Liver (tissue), 3 donors: ENCODE measurements at regions not wholly inside any gene's neighbourhood (a gene's known extent, or its start where the extent isn't known, plus 50 kb on each side); places are given as distances from the start of the nearest gene placed in this dataset.

Experiments used
- CTCF ChIP-seq: fragments of 150-350 bp; IDR thresholded peaks from 2 replicates; pipeline ENCODE4 v1.5.1; 2017; ENCODE audit warnings: improper control_type of control experiment, low read depth, low read length; ENCODE audit not compliant: missing input control
- MAX ChIP-seq: IDR thresholded peaks from 2 replicates; pipeline ENCODE4 v1.6.1; 2016; ENCODE audit warnings: antibody characterized with exemption
- REST ChIP-seq: IDR thresholded peaks from 2 replicates; pipeline ENCODE4 v1.6.1; 2016; ENCODE audit warnings: antibody characterized with exemption, mild to moderate bottlenecking
- SP1 ChIP-seq: IDR thresholded peaks from 2 replicates; pipeline ENCODE4 v1.6.1; 2018; ENCODE audit warnings: antibody characterized with exemption, mild to moderate bottlenecking
- TAF1 ChIP-seq: conservative IDR thresholded peaks from 2 replicates; pipeline ENCODE4 v1.6.1; 2016; ENCODE audit warnings: antibody characterized with exemption, mild to moderate bottlenecking
- donor health status: healthy.
- donor health status: healthy.

GRCh38 chr15:97319291-97319690 lies 641.2 kb upstream of the ARRDC4 start:
- no peak for TF ChIP-seq CTCF
- TF ChIP-seq MAX = no peak
- TF ChIP-seq REST = no peak
- TF ChIP-seq SP1 = no peak
- no peak for TF ChIP-seq TAF1
